ENCODE measurements at regions not wholly inside any gene's neighbourhood (a gene's known extent, or its start where the extent isn't known, plus 50 kb on each side); places are given as distances from the start of the nearest gene placed in this dataset.

DNA sequence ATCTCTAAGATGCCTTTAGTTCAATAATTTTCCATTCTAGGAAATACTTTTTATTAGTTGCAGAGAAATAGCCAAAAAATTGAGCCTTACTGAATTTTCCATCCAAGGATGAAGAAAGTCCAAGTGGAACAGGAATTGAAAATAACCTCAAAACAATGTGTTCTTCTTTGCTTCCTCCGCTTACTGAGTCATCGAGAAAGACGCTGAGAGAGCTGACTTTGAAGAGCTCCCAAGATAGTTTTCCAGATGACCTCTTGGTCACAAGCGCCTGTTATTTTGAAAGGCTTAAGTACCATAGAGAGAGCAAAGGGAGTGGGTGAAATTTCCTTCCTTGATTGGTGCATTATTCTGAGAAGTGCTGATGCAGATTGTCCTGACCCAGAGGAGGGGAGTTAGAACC lies 253.5 kb upstream of the ATP10B start:
- peak overlapping the region; percentile 75 for H3K27ac Mint-ChIP-seq (ENCODE audit: unreplicated experiment)
- H3K9me3 Mint-ChIP-seq, result no peaks in the 10 kb centered on the region
- no peaks in the 10 kb centered on the region for H3K27me3 Mint-ChIP-seq (ENCODE audit: low read depth)
- no peaks in the 10 kb centered on the region for H3K36me3 Mint-ChIP-seq (ENCODE audit: low read depth)
- peaks cover 24% of the 10 kb centered on the region for H3K4me1 Mint-ChIP-seq
- H3K4me3 Mint-ChIP-seq, result no peak overlapping the region
- TF ChIP-seq, protein P1, sequence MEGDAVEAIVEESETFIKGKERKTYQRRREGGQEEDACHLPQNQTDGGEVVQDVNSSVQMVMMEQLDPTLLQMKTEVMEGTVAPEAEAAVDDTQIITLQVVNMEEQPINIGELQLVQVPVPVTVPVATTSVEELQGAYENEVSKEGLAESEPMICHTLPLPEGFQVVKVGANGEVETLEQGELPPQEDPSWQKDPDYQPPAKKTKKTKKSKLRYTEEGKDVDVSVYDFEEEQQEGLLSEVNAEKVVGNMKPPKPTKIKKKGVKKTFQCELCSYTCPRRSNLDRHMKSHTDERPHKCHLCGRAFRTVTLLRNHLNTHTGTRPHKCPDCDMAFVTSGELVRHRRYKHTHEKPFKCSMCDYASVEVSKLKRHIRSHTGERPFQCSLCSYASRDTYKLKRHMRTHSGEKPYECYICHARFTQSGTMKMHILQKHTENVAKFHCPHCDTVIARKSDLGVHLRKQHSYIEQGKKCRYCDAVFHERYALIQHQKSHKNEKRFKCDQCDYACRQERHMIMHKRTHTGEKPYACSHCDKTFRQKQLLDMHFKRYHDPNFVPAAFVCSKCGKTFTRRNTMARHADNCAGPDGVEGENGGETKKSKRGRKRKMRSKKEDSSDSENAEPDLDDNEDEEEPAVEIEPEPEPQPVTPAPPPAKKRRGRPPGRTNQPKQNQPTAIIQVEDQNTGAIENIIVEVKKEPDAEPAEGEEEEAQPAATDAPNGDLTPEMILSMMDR (conservative IDR thresholded peaks at IDR 0.05), result no peak
- no peak for DNase-seq (ENCODE audit: low read depth, low spot score)

DNA sequence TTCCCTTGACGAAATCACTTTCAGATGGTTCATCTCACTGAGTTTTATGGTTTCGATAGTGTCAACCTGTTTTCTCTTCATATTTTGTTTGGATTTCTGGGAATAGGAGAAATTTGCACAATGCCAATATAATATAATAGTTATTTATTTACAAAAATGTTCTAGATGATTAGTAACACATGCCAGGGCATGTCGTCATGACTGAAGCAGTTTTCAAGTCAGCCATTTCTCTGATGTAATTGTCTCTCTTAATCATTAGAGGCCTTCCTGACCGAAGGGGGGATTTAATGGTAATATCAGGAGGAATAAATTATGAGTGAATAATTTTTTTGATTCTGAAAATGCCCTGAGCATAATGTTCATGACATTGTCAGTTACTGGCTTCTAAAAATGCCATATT lies 246.5 kb upstream of the ATP10B start:
- no peak overlapping the region for H3K4me3 Mint-ChIP-seq
- no peaks in the 10 kb centered on the region for H3K9me3 Mint-ChIP-seq

DNA sequence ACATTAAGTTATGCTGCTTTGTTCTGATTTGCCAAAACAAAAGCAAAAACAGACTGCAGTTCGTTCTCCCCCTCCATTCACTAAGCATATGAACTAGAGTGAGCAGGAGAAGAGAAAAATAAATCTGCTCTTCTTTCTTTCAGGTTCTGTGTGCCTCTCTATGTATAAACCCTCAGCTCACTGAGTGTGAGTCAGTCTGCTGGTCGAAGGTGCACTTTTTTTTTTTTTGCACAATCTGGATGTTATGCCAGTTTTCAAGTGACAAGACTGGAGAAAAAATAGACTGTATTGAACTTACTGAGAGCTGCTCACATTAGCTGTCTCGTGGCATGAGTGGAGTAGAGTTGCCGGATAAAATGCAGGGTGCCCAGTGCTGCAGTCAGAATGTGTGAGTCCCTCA lies 244.6 kb upstream of the ATP10B start:
- H3K27ac Mint-ChIP-seq (ENCODE audit: unreplicated experiment), result peak overlapping the region; percentile 88

More for the DNA sequence above, 246.5 kb upstream of the ATP10B start:
- Mint-ChIP-seq H3K27me3 (ENCODE audit: low read depth) (no peaks in the 10 kb centered on the region), H3K4me1 (peaks cover 15% of the 10 kb centered on the region), H3K27ac (ENCODE audit: unreplicated experiment) (no peak overlapping the region), H3K36me3 (ENCODE audit: low read depth) (no peaks in the 10 kb centered on the region)
- DNase-seq (ENCODE audit: low read depth, low spot score), result no peak
- TF ChIP-seq, protein P1 (conservative IDR thresholded peaks at IDR 0.05), result no peak

GRCh38 chr5:161095953-161096352 lies 243.9 kb upstream of the ATP10B start:
- Mint-ChIP-seq H3K27me3 (ENCODE audit: low read depth) (no peaks in the 10 kb centered on the region), H3K27ac (ENCODE audit: unreplicated experiment) (peak overlapping the region; percentile 88), H3K4me1 (peaks cover 15% of the 10 kb centered on the region), H3K36me3 (ENCODE audit: low read depth) (no peaks in the 10 kb centered on the region), H3K4me3 (no peak overlapping the region), H3K9me3 (no peaks in the 10 kb centered on the region)
- no peak for DNase-seq (ENCODE audit: low read depth, low spot score)
- TF ChIP-seq, protein P1 (conservative IDR thresholded peaks at IDR 0.05), result no peak

More for the DNA sequence above, 244.6 kb upstream of the ATP10B start:
- H3K27me3 Mint-ChIP-seq (ENCODE audit: low read depth), result no peaks in the 10 kb centered on the region
- no peak overlapping the region for H3K4me3 Mint-ChIP-seq
- H3K36me3 Mint-ChIP-seq (ENCODE audit: low read depth), result no peaks in the 10 kb centered on the region
- TF ChIP-seq, protein P1 (conservative IDR thresholded peaks at IDR 0.05), result no peak
- H3K4me1 Mint-ChIP-seq, result peaks cover 15% of the 10 kb centered on the region
- no peak for DNase-seq (ENCODE audit: low read depth, low spot score)
- no peaks in the 10 kb centered on the region for H3K9me3 Mint-ChIP-seq

DNA sequence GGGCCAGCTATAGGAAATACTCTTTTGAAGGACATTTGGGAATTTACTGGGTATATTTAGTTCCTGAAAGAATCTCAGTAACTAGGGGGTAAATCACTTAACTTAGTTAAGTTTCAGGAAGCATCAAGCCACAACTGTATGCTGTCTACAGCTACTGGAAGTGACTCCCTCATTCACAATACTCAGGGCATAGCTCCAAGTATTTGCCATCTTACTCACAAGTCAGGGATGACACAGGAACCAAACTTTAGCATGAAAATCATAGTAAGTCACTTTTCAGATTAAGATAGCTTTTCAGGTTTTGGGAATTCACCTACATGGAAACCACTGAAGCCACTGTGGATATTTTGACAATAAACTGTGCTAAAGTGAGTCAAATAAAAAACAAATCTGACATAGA lies 242.4 kb upstream of the ATP10B start:
- H3K9me3 Mint-ChIP-seq, result no peaks in the 10 kb centered on the region
- H3K27me3 Mint-ChIP-seq (ENCODE audit: low read depth), result no peaks in the 10 kb centered on the region
- no peak overlapping the region for H3K27ac Mint-ChIP-seq (ENCODE audit: unreplicated experiment)
- H3K4me1 Mint-ChIP-seq, result peaks cover 21% of the 10 kb centered on the region
- TF ChIP-seq, protein P1 (conservative IDR thresholded peaks at IDR 0.05), result no peak
- H3K4me3 Mint-ChIP-seq, result no peak overlapping the region
- no peaks in the 10 kb centered on the region for H3K36me3 Mint-ChIP-seq (ENCODE audit: low read depth)
- DNase-seq (ENCODE audit: low read depth, low spot score), result no peak

DNA sequence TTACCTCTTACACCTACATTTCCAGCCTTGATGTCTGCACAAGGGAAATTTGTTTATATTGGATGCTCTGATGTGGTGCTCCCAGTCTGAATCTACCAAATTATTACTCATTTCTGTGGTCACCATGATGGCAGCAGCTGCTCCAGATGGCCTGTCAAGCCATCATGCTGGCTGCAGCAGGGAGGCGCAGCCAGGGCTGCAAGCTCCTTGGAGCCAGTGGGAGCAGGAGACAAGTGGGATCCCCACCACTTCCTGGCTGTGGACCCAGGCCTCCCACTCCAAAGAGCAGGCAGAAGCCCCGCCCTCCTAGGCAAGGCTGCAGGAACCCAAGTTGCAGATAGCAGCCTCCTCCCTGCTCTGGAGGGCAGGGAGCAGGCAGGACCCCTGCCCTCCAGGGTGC lies 241.1 kb upstream of the ATP10B start:
- no peak for DNase-seq (ENCODE audit: low read depth, low spot score)
- no peaks in the 10 kb centered on the region for H3K36me3 Mint-ChIP-seq (ENCODE audit: low read depth)
- TF ChIP-seq, protein P1 (conservative IDR thresholded peaks at IDR 0.05), result no peak
- no peak overlapping the region for H3K27ac Mint-ChIP-seq (ENCODE audit: unreplicated experiment)
- no peak overlapping the region for H3K4me3 Mint-ChIP-seq
- peaks cover 21% of the 10 kb centered on the region for H3K4me1 Mint-ChIP-seq
- H3K27me3 Mint-ChIP-seq (ENCODE audit: low read depth), result no peaks in the 10 kb centered on the region
- H3K9me3 Mint-ChIP-seq, result no peaks in the 10 kb centered on the region
